ENCODE measurements at regions not wholly inside any gene's neighbourhood (a gene's known extent, or its start where the extent isn't known, plus 50 kb on each side); places are given as distances from the start of the nearest gene placed in this dataset.
"Not testable (repeated sequence)": the region's sequence is repeated elsewhere in the genome, so short reads cannot be mapped to it uniquely, and the experiment has no call there.

- DNase-seq: no peak
Measured at GRCh38 chr9:38342532-38342931, 50.0 kb upstream of the ALDH1B1 start.

- no peak for DNase-seq
Measured at GRCh38 chr9:38342096-38342495, 50.4 kb upstream of the ALDH1B1 start.

- DNase-seq: no peak
Measured at GRCh38 chr9:38339496-38339895, 53.0 kb upstream of the ALDH1B1 start.

- DNase-seq: no peak
Measured at GRCh38 chr9:38339087-38339486, 53.4 kb upstream of the ALDH1B1 start.

- DNase-seq: no peak
Measured at GRCh38 chr9:38338342-38339018, 54.0 kb upstream of the ALDH1B1 start.

GRCh38 chr9:38337706-38338264 lies 54.7 kb upstream of the ALDH1B1 start:
- DNase-seq: no peak

GRCh38 chr9:38337181-38337580 lies 55.3 kb upstream of the ALDH1B1 start:
- DNase-seq: no peak

GRCh38 chr9:38336341-38336740 lies 56.2 kb upstream of the ALDH1B1 start:
- no peak for DNase-seq

- DNase-seq: no peak
Measured at GRCh38 chr9:38335686-38336085, 56.8 kb upstream of the ALDH1B1 start.

- DNase-seq: no peak
Measured at GRCh38 chr9:38334234-38334633, 58.3 kb upstream of the ALDH1B1 start.

- no peak for DNase-seq
Measured at GRCh38 chr9:38333047-38333446, 59.5 kb upstream of the ALDH1B1 start.

GRCh38 chr9:38332625-38333024 lies 59.9 kb upstream of the ALDH1B1 start:
- DNase-seq: no peak

- DNase-seq: no peak
Measured at GRCh38 chr9:38331141-38331540, 61.4 kb upstream of the ALDH1B1 start.

GRCh38 chr9:38329968-38330367 lies 62.5 kb upstream of the ALDH1B1 start:
- no peak for DNase-seq

- DNase-seq: no peak
Measured at GRCh38 chr9:38328765-38329164, 63.7 kb upstream of the ALDH1B1 start.

GRCh38 chr9:38326122-38326521 lies 66.4 kb upstream of the ALDH1B1 start:
- DNase-seq: no peak

GRCh38 chr9:38324213-38324612 lies 68.3 kb upstream of the ALDH1B1 start:
- not testable (repeated sequence) for DNase-seq

- DNase-seq: no peak
Measured at GRCh38 chr9:38322937-38323336, 69.6 kb upstream of the ALDH1B1 start.

- DNase-seq: no peak
Measured at GRCh38 chr9:38319496-38320173, 72.9 kb upstream of the ALDH1B1 start.

GRCh38 chr9:38318759-38319495 lies 73.6 kb upstream of the ALDH1B1 start:
- DNase-seq: no peak

GRCh38 chr9:38316166-38316780 lies 76.2 kb upstream of the ALDH1B1 start:
- no peak for DNase-seq

GRCh38 chr9:38315085-38315595 lies 77.4 kb upstream of the ALDH1B1 start:
- DNase-seq: no peak

GRCh38 chr9:38313421-38313820 lies 79.1 kb upstream of the ALDH1B1 start:
- no peak for DNase-seq
